WTC11 (cell line): ENCODE measurements at regions not wholly inside any gene's neighbourhood (a gene's known extent, or its start where the extent isn't known, plus 50 kb on each side); places are given as distances from the start of the nearest gene placed in this dataset.

Source experiments
- AR ChIP-seq: fragments of 250-450 bp; sonication (Bioruptor Pico); IDR thresholded peaks from 2 replicates; pipeline ENCODE4 v1.9.0; 2021; ENCODE audit warnings: mild to moderate bottlenecking
- ARID4B ChIP-seq: sonication (generic); formaldehyde crosslinking; IDR thresholded peaks from 2 replicates; pipeline ENCODE4 v1.8.0; 2023; ENCODE audit warnings: missing genetic modification reagents, mild to moderate bottlenecking, borderline replicate concordance
- ATF6 ChIP-seq: sonication (generic); formaldehyde crosslinking; IDR thresholded peaks from 2 replicates; pipeline ENCODE4 v1.8.1; 2023; ENCODE audit warnings: mild to moderate bottlenecking, missing genetic modification reagents
- ERG ChIP-seq: fragments of 250-450 bp; sonication (Bioruptor Pico); IDR thresholded peaks from 2 replicates; pipeline ENCODE4 v1.8.0; 2021; ENCODE audit warnings: mild to moderate bottlenecking
- FOXP1 ChIP-seq: sonication (generic); formaldehyde crosslinking; IDR thresholded peaks from 2 replicates; pipeline ENCODE4 v1.8.0; 2022; ENCODE audit warnings: missing genetic modification reagents, mild to moderate bottlenecking, moderate library complexity, borderline replicate concordance
- FOXP4 ChIP-seq: sonication (generic); formaldehyde crosslinking; IDR thresholded peaks from 2 replicates; pipeline ENCODE4 v1.8.0; 2022; ENCODE audit warnings: mild to moderate bottlenecking, missing genetic modification reagents
- HMGXB4 ChIP-seq: sonication (generic); formaldehyde crosslinking; IDR thresholded peaks from 2 replicates; pipeline ENCODE4 v1.8.1; 2023; ENCODE audit warnings: mild to moderate bottlenecking, moderate library complexity, missing genetic modification reagents
- PRDM15 ChIP-seq: sonication (generic); formaldehyde crosslinking; IDR thresholded peaks from 2 replicates; pipeline ENCODE4 v1.8.0; 2022; ENCODE audit warnings: missing genetic modification reagents
- SP1 ChIP-seq: sonication (generic); formaldehyde crosslinking; conservative IDR thresholded peaks from 2 replicates; pipeline ENCODE4 v1.8.1; 2022; ENCODE audit warnings: missing genetic modification reagents
- USF1 ChIP-seq: sonication (generic); formaldehyde crosslinking; IDR thresholded peaks from 2 replicates; pipeline ENCODE4 v1.8.0; 2022; ENCODE audit warnings: mild to moderate bottlenecking, missing genetic modification reagents
- ZNF416 ChIP-seq: fragments of 250-450 bp; sonication (Bioruptor Pico); IDR thresholded peaks from 2 replicates; pipeline ENCODE4 v1.9.0; 2021; ENCODE audit warnings: mild to moderate bottlenecking, inconsistent platforms

- no peak for TF ChIP-seq FOXP1 (CRISPR knock-in tag)
- no peak for TF ChIP-seq ARID4B (CRISPR knock-in tag)
- no peak for TF ChIP-seq HMGXB4 (CRISPR knock-in tag)
- TF ChIP-seq ERG (CRISPR knock-in tag): no peak
- TF ChIP-seq FOXP4 (CRISPR knock-in tag): no peak
- no peak for TF ChIP-seq AR (CRISPR knock-in tag)
- TF ChIP-seq SP1 (CRISPR knock-in tag): no peak
- TF ChIP-seq PRDM15 (CRISPR knock-in tag): no peak
- no peak for TF ChIP-seq ATF6 (CRISPR knock-in tag)
- no peak for TF ChIP-seq USF1
- TF ChIP-seq ZNF416 (CRISPR knock-in tag): no peak
These were observed 177.3 kb upstream of the ZNF32 start (continued) for GRCh38 chr10:43825984-43826383.
